WTC11 (cell line): ENCODE measurements at regions not wholly inside any gene's neighbourhood (a gene's known extent, or its start where the extent isn't known, plus 50 kb on each side); places are given as distances from the start of the nearest gene placed in this dataset.

ENCODE experiments used
- ATAC-seq: fragments of 200-7000 bp; cut with Tn5 transposase; 2 replicates; pipeline ENCODE4 v1.10.0; 2021; ENCODE audit warnings: mild to moderate bottlenecking, moderate library complexity
- CTCF ChIA-PET: fragments of 300-600 bp; sonication (Branson Sonifier 250); formaldehyde crosslinking; loops from one replicate; lab custom pipeline; 2021; ENCODE audit warnings: antibody characterized with exemption; lab: Charles Lee
- POLR2A ChIA-PET: fragments of 350-600 bp; sonication (Branson Sonifier 250); formaldehyde crosslinking; loops from one replicate; lab custom pipeline; 2021; ENCODE audit warnings: antibody characterized with exemption; lab: Charles Lee
- DNase-seq: peaks from one replicate; pipeline ENCODE4 v3.0.0; 2021; ENCODE audit warnings: low spot score
- H3K27ac Mint-ChIP-seq: 2 replicates; pipeline ENCODE4 v1.8.0; 2021; ENCODE audit warnings: mixed read lengths
- H3K27me3 Mint-ChIP-seq: 2 replicates; pipeline ENCODE4 v1.8.0; 2021; ENCODE audit warnings: low read depth, mild to moderate bottlenecking, moderate library complexity, mixed read lengths
- H3K36me3 Mint-ChIP-seq: 2 replicates; pipeline ENCODE4 v1.8.0; 2021; ENCODE audit warnings: mixed read lengths
- H3K4me1 Mint-ChIP-seq: 2 replicates; pipeline ENCODE4 v1.8.0; 2022; ENCODE audit warnings: mixed read lengths
- H3K4me3 Mint-ChIP-seq: 2 replicates; pipeline ENCODE4 v1.8.0; 2021; ENCODE audit warnings: mild to moderate bottlenecking, moderate library complexity, mixed read lengths
- H3K9me3 Mint-ChIP-seq: 2 replicates; pipeline ENCODE4 v1.8.0; 2021; ENCODE audit warnings: mixed read lengths
- ATF1 ChIP-seq: sonication (generic); formaldehyde crosslinking; IDR thresholded peaks from 2 replicates; pipeline ENCODE4 v1.8.1; 2023; ENCODE audit warnings: mild to moderate bottlenecking, moderate library complexity, missing genetic modification reagents
- ATF2 ChIP-seq: sonication (generic); formaldehyde crosslinking; IDR thresholded peaks from 2 replicates; pipeline ENCODE4 v1.8.1; 2022; ENCODE audit warnings: low read depth, missing genetic modification reagents, borderline replicate concordance
- ELF4 ChIP-seq: sonication (generic); formaldehyde crosslinking; IDR thresholded peaks from 2 replicates; pipeline ENCODE4 v1.8.1; 2022; ENCODE audit warnings: low read depth, mild to moderate bottlenecking, moderate library complexity, missing genetic modification reagents
- ERG ChIP-seq: fragments of 250-450 bp; sonication (Bioruptor Pico); IDR thresholded peaks from 2 replicates; pipeline ENCODE4 v1.8.0; 2021; ENCODE audit warnings: mild to moderate bottlenecking
- ESRRA ChIP-seq: sonication (generic); formaldehyde crosslinking; IDR thresholded peaks from 2 replicates; pipeline ENCODE4 v1.8.1; 2022; ENCODE audit warnings: mild to moderate bottlenecking, missing genetic modification reagents, borderline replicate concordance
- FOXK1 ChIP-seq: sonication (generic); formaldehyde crosslinking; IDR thresholded peaks from 2 replicates; pipeline ENCODE4 v1.8.0; 2022; ENCODE audit warnings: mild to moderate bottlenecking, moderate library complexity, missing genetic modification reagents
- MAX ChIP-seq: sonication (generic); formaldehyde crosslinking; IDR thresholded peaks from 2 replicates; pipeline ENCODE4 v1.8.0; 2022; ENCODE audit warnings: mild to moderate bottlenecking, missing genetic modification reagents
- MXD4 ChIP-seq: fragments of 250-450 bp; sonication (Bioruptor Pico); IDR thresholded peaks from 2 replicates; pipeline ENCODE4 v1.8.0; 2021; ENCODE audit warnings: mild to moderate bottlenecking, moderate library complexity, borderline replicate concordance
- NFE2L1 ChIP-seq: sonication (generic); formaldehyde crosslinking; IDR thresholded peaks from 2 replicates; pipeline ENCODE4 v1.8.1; 2023; ENCODE audit warnings: missing genetic modification reagents
- NFYB ChIP-seq: sonication (generic); formaldehyde crosslinking; conservative IDR thresholded peaks from 2 replicates; pipeline ENCODE4 v1.8.0; 2022; ENCODE audit warnings: low read depth, missing genetic modification reagents
- NR1H2 ChIP-seq: sonication (generic); formaldehyde crosslinking; IDR thresholded peaks from 2 replicates; pipeline ENCODE4 v1.9.0; 2021; ENCODE audit warnings: mild to moderate bottlenecking, moderate library complexity, missing genetic modification reagents
- NR3C1 ChIP-seq: sonication (generic); formaldehyde crosslinking; conservative IDR thresholded peaks from 2 replicates; pipeline ENCODE4 v1.8.1; 2023; ENCODE audit warnings: low read depth, mild to moderate bottlenecking, missing genetic modification reagents
- RORB ChIP-seq: fragments of 250-450 bp; sonication (Bioruptor Pico); IDR thresholded peaks from 2 replicates; pipeline ENCODE4 v1.9.0; 2021; ENCODE audit warnings: mild to moderate bottlenecking
- TCF7 ChIP-seq: sonication (generic); formaldehyde crosslinking; IDR thresholded peaks from 2 replicates; pipeline ENCODE4 v1.8.0; 2022; ENCODE audit warnings: mild to moderate bottlenecking, low read depth, missing genetic modification reagents, moderate library complexity
- ZNF416 ChIP-seq: fragments of 250-450 bp; sonication (Bioruptor Pico); IDR thresholded peaks from 2 replicates; pipeline ENCODE4 v1.9.0; 2021; ENCODE audit warnings: mild to moderate bottlenecking, inconsistent platforms
- ZNF423 ChIP-seq: fragments of 250-450 bp; sonication (Bioruptor Pico); IDR thresholded peaks from 2 replicates; pipeline ENCODE4 v2.1.2; 2022; ENCODE audit warnings: mild to moderate bottlenecking, moderate library complexity
- ZNF425 ChIP-seq: fragments of 250-450 bp; sonication (Bioruptor Pico); conservative IDR thresholded peaks from 2 replicates; pipeline ENCODE4 v1.9.0; 2021; ENCODE audit warnings: mild to moderate bottlenecking
- ZNF512 ChIP-seq: sonication (generic); formaldehyde crosslinking; IDR thresholded peaks from 2 replicates; pipeline ENCODE4 v1.8.1; 2022; ENCODE audit warnings: missing genetic modification reagents, borderline replicate concordance
- TF ChIP-seq, protein P1 (sequence below): sonication (generic); formaldehyde crosslinking; IDR thresholded peaks from 2 replicates; pipeline ENCODE4 v1.8.1; 2022; ENCODE audit warnings: mild to moderate bottlenecking, moderate library complexity, missing genetic modification reagents
- TF ChIP-seq, protein P2 (sequence below): sonication (generic); formaldehyde crosslinking; IDR thresholded peaks from 2 replicates; pipeline ENCODE4 v1.8.0; 2022; ENCODE audit warnings: mild to moderate bottlenecking, missing genetic modification reagents
- TF ChIP-seq, protein P3 (sequence below): sonication (generic); formaldehyde crosslinking; IDR thresholded peaks from 2 replicates; pipeline ENCODE4 v1.8.0; 2023; ENCODE audit warnings: missing genetic modification reagents
- TF ChIP-seq, protein P4 (sequence below): sonication (generic); formaldehyde crosslinking; IDR thresholded peaks from 2 replicates; pipeline ENCODE4 v1.8.1; 2022; ENCODE audit warnings: mild to moderate bottlenecking, missing genetic modification reagents, moderate library complexity, borderline replicate concordance
- TF ChIP-seq, protein P5 (sequence below): fragments of 250-450 bp; sonication (Bioruptor Pico); IDR thresholded peaks from 2 replicates; pipeline ENCODE4 v1.9.0; 2021; ENCODE audit warnings: moderate library complexity, mild to moderate bottlenecking, inconsistent platforms, borderline replicate concordance

- Mint-ChIP-seq H3K27me3 (no peaks in the 10 kb centered on the region), H3K4me3 (no peak overlapping the region), H3K4me1 (0 out of 2 replicates have a peak, but pooled peaks cover under 1% of the 10 kb centered on the region), H3K36me3 (0 out of 2 replicates have a peak, but pooled peaks cover 3% of the 10 kb centered on the region), H3K9me3 (peaks cover 20% of the 10 kb centered on the region), H3K27ac (no peak overlapping the region)
- ATAC-seq (no peak), DNase-seq (no peak)
- ChIA-PET POLR2A (no interaction called here), CTCF (no interaction called here)
- TF ChIP-seq NR3C1 (CRISPR knock-in tag) (no peak), FOXK1 (CRISPR knock-in tag) (no peak), NFYB (CRISPR knock-in tag) (no peak), MAX (CRISPR knock-in tag) (no peak), ATF2 (no peak), ZNF512 (CRISPR knock-in tag) (no peak), ERG (CRISPR knock-in tag) (no peak), RORB (CRISPR knock-in tag) (no peak), TCF7 (CRISPR knock-in tag) (no peak), NR1H2 (no peak), ZNF416 (no peak), MXD4 (CRISPR knock-in tag) (no peak)
- TF ChIP-seq, protein P1, sequence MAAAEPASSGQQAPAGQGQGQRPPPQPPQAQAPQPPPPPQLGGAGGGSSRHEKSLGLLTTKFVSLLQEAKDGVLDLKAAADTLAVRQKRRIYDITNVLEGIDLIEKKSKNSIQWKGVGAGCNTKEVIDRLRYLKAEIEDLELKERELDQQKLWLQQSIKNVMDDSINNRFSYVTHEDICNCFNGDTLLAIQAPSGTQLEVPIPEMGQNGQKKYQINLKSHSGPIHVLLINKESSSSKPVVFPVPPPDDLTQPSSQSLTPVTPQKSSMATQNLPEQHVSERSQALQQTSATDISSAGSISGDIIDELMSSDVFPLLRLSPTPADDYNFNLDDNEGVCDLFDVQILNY (CRISPR knock-in tag) = no peak
- TF ChIP-seq, protein P2, sequence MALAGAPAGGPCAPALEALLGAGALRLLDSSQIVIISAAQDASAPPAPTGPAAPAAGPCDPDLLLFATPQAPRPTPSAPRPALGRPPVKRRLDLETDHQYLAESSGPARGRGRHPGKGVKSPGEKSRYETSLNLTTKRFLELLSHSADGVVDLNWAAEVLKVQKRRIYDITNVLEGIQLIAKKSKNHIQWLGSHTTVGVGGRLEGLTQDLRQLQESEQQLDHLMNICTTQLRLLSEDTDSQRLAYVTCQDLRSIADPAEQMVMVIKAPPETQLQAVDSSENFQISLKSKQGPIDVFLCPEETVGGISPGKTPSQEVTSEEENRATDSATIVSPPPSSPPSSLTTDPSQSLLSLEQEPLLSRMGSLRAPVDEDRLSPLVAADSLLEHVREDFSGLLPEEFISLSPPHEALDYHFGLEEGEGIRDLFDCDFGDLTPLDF (CRISPR knock-in tag) = no peak
Measured at GRCh38 chr1:194184974-194185373, 998.6 kb upstream of the B3GALT2 start.

GRCh38 chr1:194184425-194184824 is 998.0 kb upstream of the B3GALT2 start:
- Mint-ChIP-seq H3K36me3 (0 out of 2 replicates have a peak, but pooled peaks cover 3% of the 10 kb centered on the region), H3K4me3 (no peak overlapping the region), H3K27ac (no peak overlapping the region), H3K27me3 (no peaks in the 10 kb centered on the region), H3K4me1 (0 out of 2 replicates have a peak, but pooled peaks cover 6% of the 10 kb centered on the region), H3K9me3 (peaks cover 20% of the 10 kb centered on the region)
- CTCF ChIA-PET = no interaction called here
- ATAC-seq = no peak
- POLR2A ChIA-PET = no interaction called here
- DNase-seq = no peak
- TF ChIP-seq ZNF423 (CRISPR knock-in tag) (no peak), ESRRA (CRISPR knock-in tag) (no peak), NFE2L1 (CRISPR knock-in tag) (no peak), ATF1 (CRISPR knock-in tag) (no peak), RORB (CRISPR knock-in tag) (no peak), ELF4 (CRISPR knock-in tag) (no peak), ZNF425 (CRISPR knock-in tag) (no peak)
- TF ChIP-seq, protein P3, sequence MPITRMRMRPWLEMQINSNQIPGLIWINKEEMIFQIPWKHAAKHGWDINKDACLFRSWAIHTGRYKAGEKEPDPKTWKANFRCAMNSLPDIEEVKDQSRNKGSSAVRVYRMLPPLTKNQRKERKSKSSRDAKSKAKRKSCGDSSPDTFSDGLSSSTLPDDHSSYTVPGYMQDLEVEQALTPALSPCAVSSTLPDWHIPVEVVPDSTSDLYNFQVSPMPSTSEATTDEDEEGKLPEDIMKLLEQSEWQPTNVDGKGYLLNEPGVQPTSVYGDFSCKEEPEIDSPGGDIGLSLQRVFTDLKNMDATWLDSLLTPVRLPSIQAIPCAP (CRISPR knock-in tag) = no peak
- TF ChIP-seq, protein P4, sequence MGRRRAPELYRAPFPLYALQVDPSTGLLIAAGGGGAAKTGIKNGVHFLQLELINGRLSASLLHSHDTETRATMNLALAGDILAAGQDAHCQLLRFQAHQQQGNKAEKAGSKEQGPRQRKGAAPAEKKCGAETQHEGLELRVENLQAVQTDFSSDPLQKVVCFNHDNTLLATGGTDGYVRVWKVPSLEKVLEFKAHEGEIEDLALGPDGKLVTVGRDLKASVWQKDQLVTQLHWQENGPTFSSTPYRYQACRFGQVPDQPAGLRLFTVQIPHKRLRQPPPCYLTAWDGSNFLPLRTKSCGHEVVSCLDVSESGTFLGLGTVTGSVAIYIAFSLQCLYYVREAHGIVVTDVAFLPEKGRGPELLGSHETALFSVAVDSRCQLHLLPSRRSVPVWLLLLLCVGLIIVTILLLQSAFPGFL (CRISPR knock-in tag) = no peak
- TF ChIP-seq, protein P5, sequence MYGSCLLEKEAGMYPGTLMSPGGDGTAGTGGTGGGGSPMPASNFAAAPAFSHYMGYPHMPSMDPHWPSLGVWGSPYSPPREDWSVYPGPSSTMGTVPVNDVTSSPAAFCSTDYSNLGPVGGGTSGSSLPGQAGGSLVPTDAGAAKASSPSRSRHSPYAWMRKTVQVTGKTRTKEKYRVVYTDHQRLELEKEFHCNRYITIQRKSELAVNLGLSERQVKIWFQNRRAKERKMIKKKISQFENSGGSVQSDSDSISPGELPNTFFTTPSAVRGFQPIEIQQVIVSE (CRISPR knock-in tag) = no peak
